ENCODE measurements at regions not wholly inside any gene's neighbourhood (a gene's known extent, or its start where the extent isn't known, plus 50 kb on each side); places are given as distances from the start of the nearest gene placed in this dataset.

- CTCF ChIA-PET, result no interaction called here
These were observed 150.8 kb upstream of the SPATS2L start for GRCh38 chr2:200155652-200156051.

GRCh38 chr2:200156166-200156835 lies 150.2 kb upstream of the SPATS2L start:
- no peak overlapping the region for H3K4me3 Mint-ChIP-seq
- no peaks in the 10 kb centered on the region for H3K27me3 Mint-ChIP-seq
- CTCF ChIA-PET, result no interaction called here
- H3K36me3 Mint-ChIP-seq, result no peaks in the 10 kb centered on the region
- H3K27ac Mint-ChIP-seq, result no peak overlapping the region
- DNase-seq, result no peak
- no peaks in the 10 kb centered on the region for H3K4me1 Mint-ChIP-seq
- peaks cover 2% of the 10 kb centered on the region for H3K9me3 Mint-ChIP-seq

More at GRCh38 chr2:200155652-200156051, 150.8 kb upstream of the SPATS2L start:
- H3K4me1 Mint-ChIP-seq, result no peaks in the 10 kb centered on the region
- no peak overlapping the region for H3K4me3 Mint-ChIP-seq
- H3K36me3 Mint-ChIP-seq, result no peaks in the 10 kb centered on the region
- no peak for DNase-seq
- no peak overlapping the region for H3K27ac Mint-ChIP-seq
- no peaks in the 10 kb centered on the region for H3K27me3 Mint-ChIP-seq
- peaks cover 5% of the 10 kb centered on the region for H3K9me3 Mint-ChIP-seq

- Mint-ChIP-seq H3K36me3 (no peaks in the 10 kb centered on the region), H3K4me3 (no peak overlapping the region), H3K9me3 (no peaks in the 10 kb centered on the region), H3K27ac (no peak overlapping the region), H3K4me1 (no peaks in the 10 kb centered on the region), H3K27me3 (peaks cover 4% of the 10 kb centered on the region)
- CTCF ChIA-PET, result no interaction called here
- DNase-seq, result no peak
These were observed 147.7 kb upstream of the SPATS2L start for GRCh38 chr2:200158647-200159356.

GRCh38 chr2:200159357-200159707 lies 147.2 kb upstream of the SPATS2L start:
- CTCF ChIA-PET, result no interaction called here
- peaks cover 4% of the 10 kb centered on the region for H3K27me3 Mint-ChIP-seq
- H3K4me3 Mint-ChIP-seq, result no peak overlapping the region
- no peaks in the 10 kb centered on the region for H3K36me3 Mint-ChIP-seq
- no peak overlapping the region for H3K27ac Mint-ChIP-seq
- no peaks in the 10 kb centered on the region for H3K9me3 Mint-ChIP-seq
- no peaks in the 10 kb centered on the region for H3K4me1 Mint-ChIP-seq
- no peak for DNase-seq

GRCh38 chr2:200159829-200160781 lies 146.4 kb upstream of the SPATS2L start:
- DNase-seq, result no peak
- CTCF ChIA-PET, result no interaction called here
- Mint-ChIP-seq H3K9me3 (no peaks in the 10 kb centered on the region), H3K27ac (no peak overlapping the region), H3K36me3 (no peaks in the 10 kb centered on the region), H3K4me1 (no peaks in the 10 kb centered on the region), H3K4me3 (no peak overlapping the region), H3K27me3 (peaks cover 4% of the 10 kb centered on the region)

GRCh38 chr2:200161458-200161857 lies 145.0 kb upstream of the SPATS2L start:
- no peaks in the 10 kb centered on the region for H3K4me1 Mint-ChIP-seq
- peaks cover 8% of the 10 kb centered on the region for H3K27me3 Mint-ChIP-seq
- H3K36me3 Mint-ChIP-seq, result no peaks in the 10 kb centered on the region
- no peaks in the 10 kb centered on the region for H3K9me3 Mint-ChIP-seq
- no peak overlapping the region for H3K4me3 Mint-ChIP-seq
- CTCF ChIA-PET, result no interaction called here
- DNase-seq, result no peak
- H3K27ac Mint-ChIP-seq, result no peak overlapping the region

GRCh38 chr2:200165687-200166086 lies 140.8 kb upstream of the SPATS2L start:
- Mint-ChIP-seq H3K9me3 (no peaks in the 10 kb centered on the region), H3K36me3 (no peaks in the 10 kb centered on the region), H3K4me1 (no peaks in the 10 kb centered on the region), H3K4me3 (no peak overlapping the region), H3K27me3 (peaks cover 8% of the 10 kb centered on the region), H3K27ac (no peak overlapping the region)
- DNase-seq, result no peak
- CTCF ChIA-PET, result no interaction called here

- Mint-ChIP-seq H3K27me3 (peaks cover 4% of the 10 kb centered on the region), H3K27ac (no peak overlapping the region), H3K36me3 (no peaks in the 10 kb centered on the region), H3K4me1 (no peaks in the 10 kb centered on the region), H3K4me3 (no peak overlapping the region), H3K9me3 (no peaks in the 10 kb centered on the region)
- no peak for DNase-seq
- CTCF ChIA-PET, result no interaction called here
These were observed 137.6 kb upstream of the SPATS2L start for GRCh38 chr2:200168641-200169555.

- H3K36me3 Mint-ChIP-seq, result no peaks in the 10 kb centered on the region
- no peak for DNase-seq
- no peaks in the 10 kb centered on the region for H3K4me1 Mint-ChIP-seq
- H3K27ac Mint-ChIP-seq, result no peak overlapping the region
- H3K27me3 Mint-ChIP-seq, result peaks cover 4% of the 10 kb centered on the region
- no peak overlapping the region for H3K4me3 Mint-ChIP-seq
- H3K9me3 Mint-ChIP-seq, result no peaks in the 10 kb centered on the region
- CTCF ChIA-PET, result no interaction called here
These were observed 136.3 kb upstream of the SPATS2L start for GRCh38 chr2:200170221-200170620.

GRCh38 chr2:200171731-200172482 lies 134.6 kb upstream of the SPATS2L start:
- Mint-ChIP-seq H3K36me3 (no peaks in the 10 kb centered on the region), H3K4me1 (no peaks in the 10 kb centered on the region), H3K27ac (no peak overlapping the region), H3K27me3 (no peaks in the 10 kb centered on the region), H3K9me3 (no peaks in the 10 kb centered on the region), H3K4me3 (no peak overlapping the region)
- CTCF ChIA-PET, result no interaction called here
- no peak for DNase-seq

GRCh38 chr2:200172521-200172920 lies 134.0 kb upstream of the SPATS2L start:
- H3K27me3 Mint-ChIP-seq, result no peaks in the 10 kb centered on the region
- H3K4me1 Mint-ChIP-seq, result no peaks in the 10 kb centered on the region

GRCh38 chr2:200172944-200173581 lies 133.4 kb upstream of the SPATS2L start:
- H3K9me3 Mint-ChIP-seq, result no peaks in the 10 kb centered on the region
- H3K27me3 Mint-ChIP-seq, result peaks cover 4% of the 10 kb centered on the region
- no peaks in the 10 kb centered on the region for H3K4me1 Mint-ChIP-seq
- CTCF ChIA-PET, result no interaction called here
- no peaks in the 10 kb centered on the region for H3K36me3 Mint-ChIP-seq
- H3K4me3 Mint-ChIP-seq, result no peak overlapping the region
- H3K27ac Mint-ChIP-seq, result no peak overlapping the region
- no peak for DNase-seq

More at GRCh38 chr2:200172521-200172920, 134.0 kb upstream of the SPATS2L start:
- Mint-ChIP-seq H3K27ac (no peak overlapping the region), H3K9me3 (no peaks in the 10 kb centered on the region), H3K36me3 (no peaks in the 10 kb centered on the region), H3K4me3 (no peak overlapping the region)
- no peak for DNase-seq
- CTCF ChIA-PET, result no interaction called here

- no peaks in the 10 kb centered on the region for H3K36me3 Mint-ChIP-seq
- H3K4me1 Mint-ChIP-seq, result no peaks in the 10 kb centered on the region
- H3K4me3 Mint-ChIP-seq, result no peak overlapping the region
- CTCF ChIA-PET, result no interaction called here
- DNase-seq, result no peak
- no peak overlapping the region for H3K27ac Mint-ChIP-seq
- no peaks in the 10 kb centered on the region for H3K9me3 Mint-ChIP-seq
- peaks cover 10% of the 10 kb centered on the region for H3K27me3 Mint-ChIP-seq
These were observed 132.8 kb upstream of the SPATS2L start for GRCh38 chr2:200173691-200174090.

Measured in activated naive CD4-positive, alpha-beta T cell treated with anti-CD3 and anti-CD28 coated beads, Interleukin-2, amount 10 ng/mL, durations not matched to agents 7 days and 5 days (primary cell).